ENCODE measurements at regions not wholly inside any gene's neighbourhood (a gene's known extent, or its start where the extent isn't known, plus 50 kb on each side); places are given as distances from the start of the nearest gene placed in this dataset.

DNA sequence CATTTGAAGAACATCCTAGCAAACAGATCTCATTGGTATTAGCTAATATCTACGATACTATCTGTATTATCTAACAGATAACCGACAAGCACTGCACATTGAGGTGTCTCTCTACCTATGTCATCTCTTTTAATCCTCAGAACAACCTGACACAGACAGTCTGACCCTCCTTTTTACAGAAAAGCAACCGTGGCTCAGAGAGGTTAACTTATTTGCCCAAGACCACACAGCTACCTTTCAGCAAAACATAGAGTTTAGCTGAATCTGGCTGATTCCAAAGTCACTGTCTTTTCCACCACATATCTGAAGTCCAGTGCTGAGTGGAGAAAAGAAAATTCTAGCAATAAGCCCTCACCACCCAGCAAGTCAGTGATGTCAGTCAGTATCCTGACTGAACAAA, 358.7 kb upstream of the JARID2 start:
- H3K36me3 ChIP-seq: no peaks in the 10 kb centered on the region
- no peaks in the 10 kb centered on the region for H3K27me3 ChIP-seq
- H3K9me3 ChIP-seq: no peaks in the 10 kb centered on the region
- TF ChIP-seq, protein P1, sequence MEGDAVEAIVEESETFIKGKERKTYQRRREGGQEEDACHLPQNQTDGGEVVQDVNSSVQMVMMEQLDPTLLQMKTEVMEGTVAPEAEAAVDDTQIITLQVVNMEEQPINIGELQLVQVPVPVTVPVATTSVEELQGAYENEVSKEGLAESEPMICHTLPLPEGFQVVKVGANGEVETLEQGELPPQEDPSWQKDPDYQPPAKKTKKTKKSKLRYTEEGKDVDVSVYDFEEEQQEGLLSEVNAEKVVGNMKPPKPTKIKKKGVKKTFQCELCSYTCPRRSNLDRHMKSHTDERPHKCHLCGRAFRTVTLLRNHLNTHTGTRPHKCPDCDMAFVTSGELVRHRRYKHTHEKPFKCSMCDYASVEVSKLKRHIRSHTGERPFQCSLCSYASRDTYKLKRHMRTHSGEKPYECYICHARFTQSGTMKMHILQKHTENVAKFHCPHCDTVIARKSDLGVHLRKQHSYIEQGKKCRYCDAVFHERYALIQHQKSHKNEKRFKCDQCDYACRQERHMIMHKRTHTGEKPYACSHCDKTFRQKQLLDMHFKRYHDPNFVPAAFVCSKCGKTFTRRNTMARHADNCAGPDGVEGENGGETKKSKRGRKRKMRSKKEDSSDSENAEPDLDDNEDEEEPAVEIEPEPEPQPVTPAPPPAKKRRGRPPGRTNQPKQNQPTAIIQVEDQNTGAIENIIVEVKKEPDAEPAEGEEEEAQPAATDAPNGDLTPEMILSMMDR (IDR thresholded peaks at IDR 0.05): no peak
- TF ChIP-seq POLR2A (IDR thresholded peaks at IDR 0.05) (no peak), POLR2AphosphoS5 (IDR thresholded peaks at IDR 0.05) (no peak), EP300 (IDR thresholded peaks at IDR 0.05) (no peak)
- 93% methylated on average over 3 of the region's 3 CpGs for WGBS, 2 donors
- no peak for DNase-seq
- ATAC-seq (ENCODE audit: low FRiP score in 2 of 2): no peak
- H3K4me3 ChIP-seq: no peak overlapping the region
- H3K27ac ChIP-seq: no peak overlapping the region
- peaks cover 0 to 11% (median 2%) of the 10 kb centered on the region in 4 donors for H3K4me1 ChIP-seq

DNA sequence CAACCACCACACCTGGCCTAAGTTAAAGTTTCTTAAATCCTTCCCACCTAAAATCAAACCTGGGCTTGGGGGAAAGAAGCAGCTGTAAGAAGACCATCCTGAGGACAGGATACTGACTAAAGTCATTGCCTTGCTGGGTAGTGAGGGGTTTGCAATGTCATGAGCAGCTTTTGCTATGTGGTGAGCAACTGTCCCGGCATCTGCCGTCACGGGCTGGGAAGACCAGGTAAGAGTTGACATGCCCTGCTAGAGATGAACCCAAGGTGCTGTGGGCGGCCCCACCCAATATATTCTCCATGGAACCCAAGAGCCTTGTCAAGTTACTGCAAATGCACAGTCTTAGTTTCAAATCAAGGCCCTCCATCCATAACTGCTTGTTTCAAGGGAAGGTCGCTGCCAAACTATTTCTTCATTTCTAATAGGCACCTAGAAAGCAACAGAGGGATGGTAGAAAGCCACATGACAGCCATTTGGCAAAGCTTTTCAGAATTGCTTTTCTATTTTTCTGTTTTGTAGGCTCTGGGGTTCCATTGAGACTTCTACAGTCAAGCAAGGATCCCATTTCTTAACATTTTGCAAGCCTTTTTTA, 357.8 kb upstream of the JARID2 start:
- no peak overlapping the region for H3K4me3 ChIP-seq
- 91 to 94% methylated on average over 5 of the region's 5 CpGs for WGBS, 2 donors
- ATAC-seq (ENCODE audit: low FRiP score in 2 of 2): no peak

DNA sequence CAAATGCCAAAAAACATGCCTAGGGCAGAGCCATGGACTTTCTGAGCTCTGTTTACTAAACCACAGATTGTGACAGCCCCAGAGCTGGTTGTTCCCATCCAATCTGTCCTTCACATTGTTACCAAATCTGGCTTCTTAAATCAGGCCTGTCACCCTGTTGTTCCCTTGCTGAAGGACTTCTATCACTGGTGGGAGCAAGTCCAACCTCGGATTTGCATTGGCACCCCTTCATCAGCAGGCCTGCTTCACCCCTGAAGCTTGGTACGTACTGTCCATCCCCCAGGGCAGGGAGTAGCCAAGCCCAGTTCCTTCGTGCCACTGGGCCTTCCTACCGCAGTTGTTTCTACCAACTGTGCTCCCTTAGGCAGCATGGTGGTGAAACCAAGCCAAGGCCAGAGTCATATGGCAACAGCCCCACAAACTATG, 357.3 kb upstream of the JARID2 start:
- WGBS, 2 donors: 100% methylated on average over 3 to 4 of the region's 4 CpGs
- TF ChIP-seq EP300 (IDR thresholded peaks at IDR 0.05): no peak
- TF ChIP-seq POLR2A (IDR thresholded peaks at IDR 0.05): no peak
- TF ChIP-seq, protein P1 (IDR thresholded peaks at IDR 0.05): no peak
- no peak for TF ChIP-seq POLR2AphosphoS5 (IDR thresholded peaks at IDR 0.05)
- Histone ChIP-seq H3K4me1 (peaks cover 0 to 2% (median 0%) of the 10 kb centered on the region in 4 donors), H3K4me3 (no peak overlapping the region), H3K36me3 (no peaks in the 10 kb centered on the region), H3K27me3 (no peaks in the 10 kb centered on the region), H3K27ac (no peak overlapping the region), H3K9me3 (no peaks in the 10 kb centered on the region)
- no peak for DNase-seq
- ATAC-seq (ENCODE audit: low FRiP score in 2 of 2): no peak

More for the DNA sequence above, 357.8 kb upstream of the JARID2 start:
- TF ChIP-seq POLR2AphosphoS5 (IDR thresholded peaks at IDR 0.05) (no peak), POLR2A (IDR thresholded peaks at IDR 0.05) (no peak), EP300 (IDR thresholded peaks at IDR 0.05) (no peak)
- TF ChIP-seq, protein P1 (IDR thresholded peaks at IDR 0.05): no peak
- Histone ChIP-seq H3K36me3 (no peaks in the 10 kb centered on the region), H3K9me3 (no peaks in the 10 kb centered on the region), H3K27ac (no peak overlapping the region), H3K27me3 (no peaks in the 10 kb centered on the region), H3K4me1 (peaks cover 0 to 7% (median 0%) of the 10 kb centered on the region in 4 donors)
- DNase-seq: no peak

DNA sequence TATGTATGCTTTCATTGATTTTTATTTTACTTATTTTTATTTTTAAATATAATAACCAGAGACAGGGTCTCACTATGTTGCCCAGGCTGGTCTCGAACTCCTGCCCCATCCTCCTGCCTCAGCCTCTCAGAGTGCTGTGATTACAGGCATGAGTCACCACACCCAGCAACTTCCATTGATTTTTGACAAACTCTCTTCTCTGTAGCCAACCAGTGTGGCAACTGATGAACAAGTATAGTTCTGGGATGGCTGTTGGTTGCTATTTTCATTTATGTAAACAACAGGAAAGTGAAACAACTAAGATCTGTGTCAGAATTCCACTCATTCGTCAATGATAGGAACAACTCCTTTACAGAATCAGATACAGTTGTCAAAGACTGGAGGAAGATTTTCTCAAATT, 356.7 kb upstream of the JARID2 start:
- Histone ChIP-seq H3K36me3 (no peaks in the 10 kb centered on the region), H3K27me3 (no peaks in the 10 kb centered on the region), H3K9me3 (no peaks in the 10 kb centered on the region), H3K4me1 (no peaks in the 10 kb centered on the region), H3K4me3 (no peak overlapping the region), H3K27ac (no peak overlapping the region)
- WGBS, 2 donors: 66 to 69% methylated on average over 2 of the region's 2 CpGs
- no peak for DNase-seq
- ATAC-seq (ENCODE audit: low FRiP score in 2 of 2): peak in 1 of 2 donors; percentile 34
- TF ChIP-seq EP300 (IDR thresholded peaks at IDR 0.05) (no peak), POLR2A (IDR thresholded peaks at IDR 0.05) (no peak), POLR2AphosphoS5 (IDR thresholded peaks at IDR 0.05) (no peak)
- TF ChIP-seq, protein P1 (IDR thresholded peaks at IDR 0.05): no peak

All from upper lobe of left lung (tissue), 6 donors.